ENCODE measurements at regions not wholly inside any gene's neighbourhood (a gene's known extent, or its start where the extent isn't known, plus 50 kb on each side); places are given as distances from the start of the nearest gene placed in this dataset.
A peak's percentile ranks its signal among the peaks of the same experiment; 100 is the strongest.

DNA sequence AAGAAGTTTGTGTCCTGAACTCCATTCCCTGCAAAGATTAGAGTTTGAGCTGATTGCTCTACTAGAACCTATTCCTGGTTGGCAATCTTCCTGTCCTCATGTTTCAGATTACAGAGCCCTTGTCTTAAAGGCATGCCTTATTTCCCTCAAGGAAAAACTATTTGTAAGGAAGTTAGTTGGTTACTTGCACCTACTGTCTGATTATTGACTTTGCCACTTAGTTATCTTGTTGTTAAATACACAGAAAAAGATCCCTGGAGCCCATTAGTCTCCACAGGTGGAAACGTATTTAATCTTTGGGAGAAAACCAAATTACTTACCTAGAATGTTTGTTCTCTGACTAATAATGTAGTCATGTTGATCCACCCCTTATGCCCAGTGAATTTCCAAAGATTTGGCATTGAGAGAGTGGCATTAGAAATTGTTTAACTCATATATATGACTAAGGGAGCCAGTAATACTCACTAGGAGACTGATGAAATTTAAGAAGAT is 132.3 kb upstream of the ELL2 start:
- ATAC-seq (ENCODE audit: low FRiP score) (peak; percentile 70), DNase-seq (ENCODE audit: low spot score) (no peak)
- TF ChIP-seq, protein P1, sequence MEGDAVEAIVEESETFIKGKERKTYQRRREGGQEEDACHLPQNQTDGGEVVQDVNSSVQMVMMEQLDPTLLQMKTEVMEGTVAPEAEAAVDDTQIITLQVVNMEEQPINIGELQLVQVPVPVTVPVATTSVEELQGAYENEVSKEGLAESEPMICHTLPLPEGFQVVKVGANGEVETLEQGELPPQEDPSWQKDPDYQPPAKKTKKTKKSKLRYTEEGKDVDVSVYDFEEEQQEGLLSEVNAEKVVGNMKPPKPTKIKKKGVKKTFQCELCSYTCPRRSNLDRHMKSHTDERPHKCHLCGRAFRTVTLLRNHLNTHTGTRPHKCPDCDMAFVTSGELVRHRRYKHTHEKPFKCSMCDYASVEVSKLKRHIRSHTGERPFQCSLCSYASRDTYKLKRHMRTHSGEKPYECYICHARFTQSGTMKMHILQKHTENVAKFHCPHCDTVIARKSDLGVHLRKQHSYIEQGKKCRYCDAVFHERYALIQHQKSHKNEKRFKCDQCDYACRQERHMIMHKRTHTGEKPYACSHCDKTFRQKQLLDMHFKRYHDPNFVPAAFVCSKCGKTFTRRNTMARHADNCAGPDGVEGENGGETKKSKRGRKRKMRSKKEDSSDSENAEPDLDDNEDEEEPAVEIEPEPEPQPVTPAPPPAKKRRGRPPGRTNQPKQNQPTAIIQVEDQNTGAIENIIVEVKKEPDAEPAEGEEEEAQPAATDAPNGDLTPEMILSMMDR (IDR thresholded peaks at IDR 0.05), result no peak

GRCh38 chr5:96093340-96093739 is 131.7 kb upstream of the ELL2 start:
- no peak for DNase-seq (ENCODE audit: low spot score)
- TF ChIP-seq, protein P1 (IDR thresholded peaks at IDR 0.05), result no peak
- ATAC-seq (ENCODE audit: low FRiP score), result no peak

DNA sequence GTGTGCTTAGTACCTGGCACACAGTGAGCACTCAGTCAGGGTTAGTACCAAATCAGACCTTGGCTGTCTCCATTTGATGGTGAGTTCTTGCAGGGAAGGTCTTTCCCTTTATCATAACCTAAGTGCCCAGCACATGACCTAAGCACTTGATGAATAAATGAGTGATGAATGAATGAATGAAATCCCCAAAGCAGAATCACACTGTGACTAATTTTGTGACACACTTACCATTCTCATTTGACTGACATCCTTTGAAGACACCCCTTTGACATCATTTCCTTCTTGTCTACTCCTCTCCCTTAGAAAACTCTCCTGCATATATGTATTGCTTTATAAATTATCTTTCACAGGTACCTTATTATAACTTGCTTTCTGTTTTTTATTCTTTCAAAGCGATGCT is 130.2 kb upstream of the ELL2 start:
- ATAC-seq (ENCODE audit: low FRiP score) (no peak), DNase-seq (ENCODE audit: low spot score) (no peak)

DNA sequence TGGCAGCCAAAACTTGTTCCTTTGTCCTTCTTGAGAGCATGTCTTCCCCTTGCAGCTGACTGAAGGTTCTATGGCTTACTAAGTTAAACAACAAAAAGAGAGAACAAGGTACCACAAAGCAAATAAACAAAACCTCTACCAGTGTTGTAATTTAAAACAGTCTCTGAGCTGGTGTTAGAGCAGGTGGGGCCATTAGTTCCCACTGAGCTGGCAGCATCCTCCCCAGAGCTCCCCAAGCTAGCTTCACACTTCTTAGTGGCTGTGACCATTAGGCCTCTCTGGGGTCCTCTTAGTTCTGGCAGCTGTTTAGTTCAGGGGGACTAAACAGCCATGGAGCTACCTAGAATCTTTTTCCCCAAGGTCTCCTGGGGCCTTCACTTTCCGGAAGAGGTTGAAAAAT is 128.6 kb upstream of the ELL2 start:
- TF ChIP-seq, protein P1 (IDR thresholded peaks at IDR 0.05), result no peak
- no peak for ATAC-seq (ENCODE audit: low FRiP score)
- no peak for DNase-seq (ENCODE audit: low spot score)

More for the DNA sequence above, 130.2 kb upstream of the ELL2 start:
- TF ChIP-seq, protein P1 (IDR thresholded peaks at IDR 0.05), result no peak

DNA sequence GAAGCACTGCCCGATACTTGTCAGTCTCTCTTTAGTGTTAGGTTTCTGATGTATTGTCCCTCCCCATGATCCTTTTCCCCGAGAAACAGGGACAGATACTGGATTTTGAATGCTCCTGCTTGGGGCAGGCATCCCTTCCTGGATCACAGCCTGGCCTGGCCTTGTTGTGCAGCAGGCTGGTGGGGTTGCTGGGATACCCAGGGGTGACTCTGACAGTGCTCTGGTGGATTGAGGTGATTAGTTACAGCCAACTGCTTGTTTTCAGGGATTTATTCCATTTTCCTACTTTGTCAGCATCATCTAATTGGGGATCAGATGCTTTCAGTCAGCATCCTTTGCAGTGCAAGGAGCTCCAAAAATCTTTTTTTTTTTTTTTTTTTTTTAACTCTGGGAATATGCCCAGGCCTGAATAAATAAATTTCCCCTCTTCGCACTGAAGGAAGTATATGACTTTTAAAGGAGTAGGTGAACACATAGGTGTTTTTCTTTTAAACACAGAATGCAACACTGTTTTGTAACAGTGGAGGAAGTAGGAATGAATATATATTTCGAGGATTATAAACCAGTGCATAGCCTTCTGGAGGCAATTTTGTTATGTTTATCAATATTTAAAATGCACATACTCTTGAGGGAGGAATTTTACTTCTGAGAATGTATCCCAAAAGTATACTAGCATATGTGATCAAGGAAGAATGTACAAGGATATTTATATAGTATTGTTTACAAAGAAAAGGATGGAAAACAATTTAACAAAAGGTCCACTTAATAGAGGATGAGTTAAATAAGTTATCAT is 127.3 kb upstream of the ELL2 start:
- no peak for ATAC-seq (ENCODE audit: low FRiP score)
- DNase-seq (ENCODE audit: low spot score), result no peak
- TF ChIP-seq, protein P1 (IDR thresholded peaks at IDR 0.05), result no peak

DNA sequence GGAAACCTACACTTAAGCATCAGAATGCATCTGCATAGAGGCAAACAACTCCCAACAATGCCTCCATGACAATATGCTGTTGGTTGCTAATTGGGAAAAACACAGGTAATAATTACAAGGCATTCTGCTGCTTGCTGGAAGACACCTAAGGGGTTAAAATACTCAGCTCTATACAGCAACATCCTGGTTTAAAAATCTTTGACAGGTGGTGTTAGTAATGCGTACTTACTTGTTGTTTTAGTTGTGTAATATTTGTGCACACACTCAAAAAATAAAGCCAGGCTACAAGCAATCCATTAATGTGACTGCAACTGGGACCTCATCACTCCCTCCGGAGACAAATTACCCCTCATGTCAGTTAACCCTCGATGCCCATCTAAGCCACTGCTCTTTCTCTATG is 126.3 kb upstream of the ELL2 start:
- TF ChIP-seq, protein P1 (IDR thresholded peaks at IDR 0.05), result no peak
- ATAC-seq (ENCODE audit: low FRiP score) (no peak), DNase-seq (ENCODE audit: low spot score) (no peak)
